Activated T-helper 17 cell treated with anti-CD3 and anti-CD28 coated beads, Interleukin-2, amount 50 U/mL, for 72 hours (primary cell): ENCODE measurements at regions not wholly inside any gene's neighbourhood (a gene's known extent, or its start where the extent isn't known, plus 50 kb on each side); places are given as distances from the start of the nearest gene placed in this dataset.
A peak's percentile ranks its signal among the peaks of the same experiment; 100 is the strongest.

Experiments
- ATAC-seq: fragments of 150-1000 bp; cut with Tn5 transposase; replicated peaks from 2 replicates; pipeline ENCODE4 v1.10.0; 2021; ENCODE audit warnings: mild to moderate bottlenecking, moderate library complexity
- H3K27ac Mint-ChIP-seq: one replicate; pipeline ENCODE4 v1.8.0; 2022; ENCODE audit warnings: mixed read lengths
- H3K27me3 Mint-ChIP-seq: one replicate; pipeline ENCODE4 v1.8.0; 2022; ENCODE audit warnings: mixed read lengths
- H3K36me3 Mint-ChIP-seq: one replicate; pipeline ENCODE4 v1.8.0; 2022; ENCODE audit warnings: low read depth, mild to moderate bottlenecking, mixed read lengths
- H3K4me1 Mint-ChIP-seq: one replicate; pipeline ENCODE4 v1.8.0; 2022; ENCODE audit warnings: mixed read lengths
- H3K4me3 Mint-ChIP-seq: one replicate; pipeline ENCODE4 v1.8.0; 2022; ENCODE audit warnings: mild to moderate bottlenecking, mixed read lengths
- H3K9me3 Mint-ChIP-seq: one replicate; pipeline ENCODE4 v1.8.0; 2022; ENCODE audit warnings: mixed read lengths

DNA sequence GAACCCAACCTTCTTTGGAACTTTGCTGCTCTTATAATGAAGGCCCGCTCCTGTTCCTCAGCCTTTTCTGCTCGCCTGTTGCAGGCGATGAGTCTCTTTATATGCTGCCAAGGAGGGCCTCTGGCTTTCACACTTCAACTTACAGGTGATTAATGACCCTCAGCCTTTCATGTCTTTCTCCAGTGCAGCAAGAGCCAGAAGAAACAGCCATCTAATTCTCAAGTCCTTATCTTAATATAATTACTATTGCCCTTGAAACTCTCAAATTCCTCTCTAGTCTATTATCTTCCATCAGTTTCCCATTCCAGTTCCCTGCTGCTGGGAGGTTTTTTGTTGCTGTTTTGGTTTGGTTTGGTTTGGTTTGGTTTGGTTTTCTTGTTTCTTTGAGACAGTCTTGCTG, 121.8 kb upstream of the MED13 start:
- no peaks in the 10 kb centered on the region for H3K36me3 Mint-ChIP-seq
- H3K9me3 Mint-ChIP-seq: no peaks in the 10 kb centered on the region
- H3K27ac Mint-ChIP-seq: no peak overlapping the region
- H3K4me1 Mint-ChIP-seq: peaks cover under 1% of the 10 kb centered on the region
- H3K4me3 Mint-ChIP-seq: no peak overlapping the region
- no peak for ATAC-seq
- peaks cover 4% of the 10 kb centered on the region for H3K27me3 Mint-ChIP-seq

DNA sequence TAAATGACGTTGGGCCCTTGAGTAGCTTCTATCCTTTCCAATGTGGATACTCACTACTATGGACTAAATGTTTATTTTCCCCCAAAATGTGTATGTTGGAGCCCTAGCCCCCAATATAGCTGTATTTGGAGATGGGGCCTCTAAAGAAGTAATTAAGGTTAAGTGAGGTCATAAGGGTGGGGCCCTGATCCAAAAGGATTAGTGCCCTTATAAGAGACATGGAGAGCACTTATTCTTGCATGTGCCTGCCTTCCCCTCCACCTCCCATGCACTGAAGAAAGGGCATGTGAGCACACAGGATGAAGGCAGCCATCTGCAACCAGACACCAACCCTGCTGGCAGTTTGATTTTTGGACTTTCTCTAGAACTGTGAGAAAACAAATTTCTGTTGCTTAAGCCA, 115.7 kb upstream of the MED13 start:
- Mint-ChIP-seq H3K9me3 (no peaks in the 10 kb centered on the region), H3K36me3 (no peaks in the 10 kb centered on the region), H3K4me3 (no peak overlapping the region), H3K4me1 (no peaks in the 10 kb centered on the region), H3K27ac (no peak overlapping the region), H3K27me3 (no peaks in the 10 kb centered on the region)
- ATAC-seq: no peak

DNA sequence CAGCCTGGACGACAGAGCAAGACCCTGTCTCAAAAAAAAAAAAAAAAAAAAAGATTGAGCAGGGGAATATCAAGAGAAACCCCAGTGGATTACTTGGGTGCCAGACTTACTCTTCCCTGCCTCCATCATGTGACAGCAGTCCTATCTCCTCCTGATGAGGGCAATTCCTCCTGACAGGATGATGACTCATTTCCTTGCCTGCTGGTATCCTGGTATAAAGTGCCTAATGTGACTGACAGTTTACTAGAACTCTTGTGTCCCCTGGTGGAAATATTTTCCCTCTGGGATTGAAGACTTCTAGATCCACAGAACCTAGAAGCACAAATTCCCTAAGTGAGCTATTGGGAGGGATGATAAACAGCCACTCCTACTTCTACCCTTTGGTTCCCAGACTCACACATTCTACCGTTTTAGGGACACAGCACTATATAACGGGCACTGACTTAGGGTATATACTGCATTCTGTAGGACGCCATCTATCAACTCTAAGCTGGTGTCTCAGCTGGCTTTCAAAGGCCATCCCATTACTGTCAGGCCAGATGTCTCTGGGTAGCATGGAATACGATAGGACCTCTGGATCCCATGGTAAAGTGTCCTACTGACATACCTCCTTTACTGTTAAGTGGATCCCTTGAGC, 114.6 kb upstream of the MED13 start:
- ATAC-seq: no peak
- Mint-ChIP-seq H3K4me1 (no peaks in the 10 kb centered on the region), H3K27ac (no peak overlapping the region), H3K4me3 (no peak overlapping the region), H3K36me3 (no peaks in the 10 kb centered on the region), H3K9me3 (no peaks in the 10 kb centered on the region), H3K27me3 (no peaks in the 10 kb centered on the region)

DNA sequence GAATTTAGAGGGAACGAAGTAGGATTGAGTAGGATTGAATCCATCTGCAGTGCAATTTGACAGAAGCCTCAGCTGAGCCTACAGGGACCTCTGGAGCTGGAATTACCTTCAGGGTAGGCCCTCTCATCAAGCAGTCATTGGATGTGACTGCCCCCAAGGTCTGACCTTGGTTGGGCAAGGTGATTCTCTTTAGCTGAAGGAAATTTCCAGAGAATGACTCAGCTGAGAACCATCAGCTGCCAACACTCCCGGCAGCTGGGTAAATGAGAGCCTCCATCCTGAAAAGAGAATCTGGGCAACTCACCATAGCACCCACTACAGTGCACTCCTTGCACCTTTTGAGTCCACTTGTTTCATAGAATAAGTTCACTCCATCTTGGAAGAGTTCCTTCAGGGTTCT, 113.5 kb upstream of the MED13 start:
- Mint-ChIP-seq H3K27me3 (peaks cover 5% of the 10 kb centered on the region), H3K9me3 (no peaks in the 10 kb centered on the region), H3K27ac (no peak overlapping the region), H3K4me1 (no peaks in the 10 kb centered on the region), H3K36me3 (no peaks in the 10 kb centered on the region), H3K4me3 (no peak overlapping the region)
- ATAC-seq: no peak

- no peak for ATAC-seq
- Mint-ChIP-seq H3K4me1 (no peaks in the 10 kb centered on the region), H3K27me3 (peaks cover 17% of the 10 kb centered on the region), H3K9me3 (no peaks in the 10 kb centered on the region), H3K36me3 (no peaks in the 10 kb centered on the region), H3K4me3 (no peak overlapping the region), H3K27ac (no peak overlapping the region)
Observed at GRCh38 chr17:62172492-62173291, 107.6 kb upstream of the MED13 start.

DNA sequence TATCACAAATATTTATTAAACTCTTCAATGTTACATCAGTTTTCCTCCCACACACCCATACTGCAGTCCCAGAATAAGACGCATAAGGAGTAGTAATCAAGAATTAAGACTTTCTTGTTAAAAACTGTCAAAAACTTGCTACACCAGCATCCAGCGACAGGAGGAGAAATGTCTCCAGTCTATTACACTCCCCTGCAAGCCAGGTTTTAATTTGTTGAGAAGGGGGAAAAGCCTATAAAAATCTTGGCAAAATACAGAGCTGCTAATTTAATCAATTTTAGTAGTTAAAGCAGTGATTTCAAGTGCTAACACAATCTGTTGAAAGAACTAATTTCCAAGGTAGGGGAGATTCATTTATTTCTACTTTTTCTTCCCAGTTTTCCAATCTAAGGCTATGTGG, 102.0 kb upstream of the MED13 start:
- Mint-ChIP-seq H3K27me3 (peaks cover 9% of the 10 kb centered on the region), H3K36me3 (no peaks in the 10 kb centered on the region), H3K4me3 (no peak overlapping the region), H3K4me1 (peaks cover 7% of the 10 kb centered on the region), H3K9me3 (no peaks in the 10 kb centered on the region), H3K27ac (no peak overlapping the region)
- no peak for ATAC-seq

DNA sequence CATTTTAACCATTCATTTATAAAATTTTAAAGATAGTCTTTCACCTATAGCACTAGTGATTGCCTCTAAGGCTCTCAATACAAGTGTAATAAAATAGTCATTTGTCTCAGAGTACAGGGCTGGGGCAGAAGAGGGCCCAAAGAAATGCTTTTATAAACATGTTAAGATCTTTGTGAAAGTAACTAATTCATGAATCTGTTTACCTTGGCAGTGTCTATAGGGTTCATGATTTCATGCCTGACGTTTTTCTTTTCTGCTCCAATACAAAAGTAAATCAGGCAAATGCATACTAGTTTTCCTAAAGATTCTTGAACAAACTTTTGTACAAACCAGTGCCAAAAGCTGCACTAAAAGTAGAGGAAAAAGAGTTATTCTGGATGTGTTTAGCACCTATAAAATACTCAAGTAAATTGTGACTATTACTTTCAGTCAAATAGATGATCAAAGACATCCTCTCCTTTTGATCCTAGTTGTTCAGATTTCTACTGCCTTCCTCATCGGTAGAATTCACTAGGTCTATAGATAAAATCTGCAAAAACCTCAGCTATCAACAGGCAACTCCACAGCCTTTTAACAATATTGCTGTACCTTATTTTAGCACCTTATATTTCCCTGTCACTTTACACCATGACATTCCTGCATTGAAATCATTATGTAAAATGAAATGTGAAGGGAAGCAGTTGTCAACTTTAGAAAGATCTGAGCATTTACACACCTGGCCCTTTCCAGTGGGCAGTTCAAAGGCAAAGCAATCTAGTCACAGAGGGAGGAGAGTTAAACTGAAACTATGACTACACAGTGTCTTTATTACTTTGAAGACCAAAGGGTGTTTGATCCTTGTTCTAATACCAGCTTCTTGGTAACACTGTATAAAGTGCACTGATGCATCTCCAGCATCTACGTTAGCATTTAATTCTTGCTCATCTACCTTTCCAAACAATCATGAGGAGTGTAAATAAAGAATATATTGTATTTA, 100.0 kb upstream of the MED13 start:
- peak; percentile 90 for ATAC-seq
- H3K27me3 Mint-ChIP-seq: peaks cover 3% of the 10 kb centered on the region
- no peaks in the 10 kb centered on the region for H3K36me3 Mint-ChIP-seq

GRCh38 chr17:62163847-62164246, 98.8 kb upstream of the MED13 start:
- Mint-ChIP-seq H3K27me3 (peaks cover 3% of the 10 kb centered on the region), H3K36me3 (no peaks in the 10 kb centered on the region), H3K4me1 (peaks cover 7% of the 10 kb centered on the region), H3K27ac (no peak overlapping the region), H3K9me3 (no peaks in the 10 kb centered on the region), H3K4me3 (no peak overlapping the region)
- no peak for ATAC-seq

More for the DNA sequence above, 100.0 kb upstream of the MED13 start:
- Mint-ChIP-seq H3K4me3 (no peak overlapping the region), H3K9me3 (no peaks in the 10 kb centered on the region), H3K4me1 (peaks cover 7% of the 10 kb centered on the region), H3K27ac (no peak overlapping the region)

- Mint-ChIP-seq H3K27me3 (peaks cover 3% of the 10 kb centered on the region), H3K4me3 (no peak overlapping the region), H3K27ac (no peak overlapping the region), H3K4me1 (peaks cover 7% of the 10 kb centered on the region), H3K9me3 (no peaks in the 10 kb centered on the region), H3K36me3 (no peaks in the 10 kb centered on the region)
- no peak for ATAC-seq
Observed at GRCh38 chr17:62162898-62163297, 97.8 kb upstream of the MED13 start.

DNA sequence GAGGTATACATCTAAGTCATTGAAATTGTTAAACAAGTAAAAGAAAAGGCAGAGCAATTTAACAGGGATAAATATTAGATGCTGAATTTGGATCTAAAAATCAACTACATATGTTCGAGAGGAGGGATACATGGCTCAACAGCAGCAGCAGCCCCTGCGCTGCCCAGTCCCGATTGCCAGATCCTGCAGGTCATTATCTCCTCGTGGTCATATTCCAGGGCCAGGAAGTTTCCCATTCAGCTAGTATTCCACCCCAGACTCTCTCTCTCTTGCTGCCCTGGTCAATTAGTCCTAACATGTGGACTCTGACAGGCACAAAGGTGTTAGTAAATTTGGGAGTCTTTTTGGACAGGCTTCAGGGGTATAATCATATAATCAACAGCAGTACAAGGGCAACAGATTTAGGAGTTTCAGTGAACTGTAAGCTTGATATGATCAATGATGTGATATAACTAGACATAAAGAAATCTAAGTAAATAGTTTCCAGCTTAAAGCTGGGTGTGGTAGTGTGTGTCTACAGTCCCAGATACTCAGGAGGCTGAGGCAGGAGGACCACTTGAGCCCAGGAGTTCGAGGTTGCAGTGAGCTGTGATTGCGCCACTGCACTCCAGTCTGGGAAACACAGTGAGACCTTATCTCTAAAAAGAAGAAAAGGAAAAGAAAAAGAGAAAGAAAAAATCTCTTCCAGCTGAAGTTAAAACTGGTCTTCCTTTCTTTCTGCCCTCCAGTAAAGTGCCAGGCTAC, 96.5 kb upstream of the MED13 start:
- no peak overlapping the region for H3K27ac Mint-ChIP-seq
- H3K9me3 Mint-ChIP-seq: no peaks in the 10 kb centered on the region
- H3K36me3 Mint-ChIP-seq: no peaks in the 10 kb centered on the region
- H3K4me1 Mint-ChIP-seq: peaks cover 7% of the 10 kb centered on the region
- ATAC-seq: no peak
- H3K27me3 Mint-ChIP-seq: peaks cover 5% of the 10 kb centered on the region
- no peak overlapping the region for H3K4me3 Mint-ChIP-seq

GRCh38 chr17:62160816-62161215, 95.7 kb upstream of the MED13 start:
- no peaks in the 10 kb centered on the region for H3K9me3 Mint-ChIP-seq
- H3K4me3 Mint-ChIP-seq: no peak overlapping the region
- H3K36me3 Mint-ChIP-seq: no peaks in the 10 kb centered on the region
- peaks cover 6% of the 10 kb centered on the region for H3K27me3 Mint-ChIP-seq
- no peak overlapping the region for H3K27ac Mint-ChIP-seq
- ATAC-seq: no peak
- H3K4me1 Mint-ChIP-seq: peaks cover 7% of the 10 kb centered on the region

DNA sequence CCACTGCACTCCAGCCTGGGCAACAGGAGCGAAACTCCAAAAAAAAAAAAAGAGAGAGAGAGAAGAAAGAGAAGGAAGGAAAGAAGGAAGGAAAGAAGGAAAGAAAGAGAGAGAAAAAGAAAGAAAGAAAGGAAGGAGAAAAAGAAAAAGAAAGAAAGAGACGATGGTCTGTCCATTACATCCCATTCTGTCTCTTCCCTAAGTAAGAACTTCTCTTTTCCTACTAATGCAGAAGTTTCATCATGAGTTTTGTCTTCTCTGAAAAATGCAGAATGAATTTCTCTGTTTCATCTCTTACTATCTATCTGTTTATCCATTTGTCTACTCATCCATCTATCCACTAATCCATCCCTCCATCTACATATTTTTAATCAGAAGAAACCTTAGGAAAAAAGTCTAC, 94.9 kb upstream of the MED13 start:
- H3K27ac Mint-ChIP-seq: no peak overlapping the region
- no peak overlapping the region for H3K4me3 Mint-ChIP-seq
- peaks cover 1% of the 10 kb centered on the region for H3K4me1 Mint-ChIP-seq
- no peak for ATAC-seq
- H3K9me3 Mint-ChIP-seq: no peaks in the 10 kb centered on the region
- peaks cover 6% of the 10 kb centered on the region for H3K27me3 Mint-ChIP-seq
- H3K36me3 Mint-ChIP-seq: no peaks in the 10 kb centered on the region

DNA sequence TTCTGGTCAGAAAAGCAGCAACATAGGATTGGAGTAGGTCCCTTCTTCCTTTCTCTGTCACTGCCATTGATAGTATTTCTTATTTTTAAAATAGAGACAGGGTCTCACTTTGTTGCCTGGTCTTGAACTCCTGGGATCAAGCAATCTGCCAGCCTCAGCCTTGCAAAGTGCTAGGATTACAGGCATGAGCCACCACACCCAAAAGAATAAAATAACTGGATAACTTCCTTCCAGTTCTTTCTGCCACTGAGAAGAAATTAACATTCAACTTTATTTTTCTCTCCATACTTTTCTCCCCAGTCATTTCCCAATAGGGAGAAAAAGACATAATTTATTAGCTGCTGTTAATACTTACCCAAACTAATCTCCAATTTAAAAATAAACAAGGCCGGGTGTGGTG, 91.9 kb upstream of the MED13 start:
- Mint-ChIP-seq H3K36me3 (no peaks in the 10 kb centered on the region), H3K4me1 (no peaks in the 10 kb centered on the region), H3K27ac (no peak overlapping the region), H3K4me3 (no peak overlapping the region), H3K27me3 (peaks cover 8% of the 10 kb centered on the region), H3K9me3 (no peaks in the 10 kb centered on the region)
- ATAC-seq: no peak

- Mint-ChIP-seq H3K9me3 (no peaks in the 10 kb centered on the region), H3K4me1 (no peaks in the 10 kb centered on the region), H3K36me3 (no peaks in the 10 kb centered on the region), H3K27me3 (peaks cover 8% of the 10 kb centered on the region), H3K4me3 (no peak overlapping the region), H3K27ac (no peak overlapping the region)
- no peak for ATAC-seq
Observed at GRCh38 chr17:62154909-62155308, 89.8 kb upstream of the MED13 start.
